ENCODE measurements at regions not wholly inside any gene's neighbourhood (a gene's known extent, or its start where the extent isn't known, plus 50 kb on each side); places are given as distances from the start of the nearest gene placed in this dataset.
"Not testable (repeated sequence)": the region's sequence is repeated elsewhere in the genome, so short reads cannot be mapped to it uniquely, and the experiment has no call there.

GRCh38 chr1:147062956-147063355 is 109.3 kb downstream of the PRKAB2 start:
- DNase-seq: no peak

DNA sequence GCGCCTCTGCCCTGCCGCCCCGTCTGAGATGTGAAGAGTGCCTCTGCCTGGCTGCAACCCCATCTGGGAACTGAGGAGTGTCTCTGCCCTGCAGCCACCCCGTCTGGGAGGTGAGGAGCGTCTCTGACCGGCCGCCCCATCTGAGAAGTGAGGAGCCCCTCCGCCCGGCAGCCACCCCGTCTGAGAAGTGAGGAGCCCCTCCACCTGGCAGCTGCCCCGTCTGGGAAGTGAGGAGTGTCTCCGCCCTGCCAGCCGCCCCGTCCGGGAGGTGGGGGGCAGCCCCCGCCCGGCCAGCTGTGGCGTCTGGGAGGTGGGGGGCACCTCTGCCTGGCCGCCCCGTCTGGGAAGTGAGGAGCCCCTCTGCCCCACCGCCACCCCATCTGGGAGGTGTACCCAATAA is 110.4 kb downstream of the PRKAB2 start:
- not testable (repeated sequence) for DNase-seq

GRCh38 chr1:147053269-147053668 is 115.1 kb downstream of the NBPF12 start:
- no peak for DNase-seq

DNA sequence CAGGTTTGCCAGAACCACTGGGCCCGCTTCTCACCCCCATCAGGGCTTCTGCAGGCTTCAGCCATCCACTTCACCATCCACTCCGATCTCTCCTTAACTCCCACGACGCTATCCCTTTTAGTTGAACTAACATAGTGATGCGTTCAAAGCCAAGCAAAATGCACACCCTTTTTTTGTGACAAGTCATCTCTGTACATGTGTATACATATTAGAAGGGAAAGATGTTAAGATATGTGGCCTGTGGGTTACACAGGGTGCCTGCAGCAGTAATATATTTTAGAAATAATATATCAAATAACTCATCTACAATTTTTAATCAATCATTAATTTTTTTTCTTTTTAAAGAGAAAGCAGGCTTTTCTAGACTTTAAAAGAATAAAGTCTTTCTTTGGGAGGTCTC is 114.6 kb downstream of the NBPF12 start:
- DNase-seq: no peak

DNA sequence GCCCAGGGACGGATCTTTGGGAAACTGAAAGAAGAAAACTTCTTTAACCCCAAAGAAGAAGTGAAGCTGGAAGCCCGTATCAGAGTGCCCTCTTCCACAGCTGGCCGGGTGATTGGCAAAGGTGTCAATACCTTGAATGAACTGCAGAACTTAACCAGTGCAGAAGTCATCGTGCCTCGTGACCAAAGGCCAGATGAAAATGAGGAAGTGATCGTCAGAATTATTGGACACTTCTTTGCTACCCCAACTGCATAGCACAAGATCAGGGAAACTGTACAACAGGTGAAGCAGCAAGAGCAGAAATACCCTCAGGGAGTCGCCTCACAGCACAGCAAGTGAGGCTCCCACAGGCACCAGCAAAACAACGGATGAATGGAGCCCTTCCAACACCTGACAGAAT is 114.0 kb downstream of the NBPF12 start:
- no peak for DNase-seq

- DNase-seq: no peak
Observed at GRCh38 chr1:147051136-147051535, 113.0 kb downstream of the NBPF12 start.

DNA sequence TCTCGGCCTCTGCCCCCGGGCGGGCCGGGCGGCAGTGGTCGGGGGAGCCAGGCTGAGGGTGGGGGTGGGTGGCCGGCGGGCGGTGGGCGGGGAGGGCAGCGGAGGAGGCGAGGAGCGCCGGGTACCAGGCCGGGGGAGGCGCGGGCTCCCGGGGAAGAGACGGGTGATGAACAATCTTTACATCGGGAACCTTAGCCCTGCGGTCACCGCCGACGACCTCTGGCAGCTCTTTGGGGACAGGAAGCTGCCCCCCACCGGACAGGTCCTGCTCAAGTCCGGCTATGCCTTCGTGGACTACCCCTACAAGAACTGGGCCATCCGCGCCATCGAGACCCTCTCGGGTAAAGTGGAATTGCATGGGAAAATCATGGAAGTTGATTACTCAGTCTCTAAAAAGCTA is 112.5 kb downstream of the NBPF12 start:
- DNase-seq: no peak

DNA sequence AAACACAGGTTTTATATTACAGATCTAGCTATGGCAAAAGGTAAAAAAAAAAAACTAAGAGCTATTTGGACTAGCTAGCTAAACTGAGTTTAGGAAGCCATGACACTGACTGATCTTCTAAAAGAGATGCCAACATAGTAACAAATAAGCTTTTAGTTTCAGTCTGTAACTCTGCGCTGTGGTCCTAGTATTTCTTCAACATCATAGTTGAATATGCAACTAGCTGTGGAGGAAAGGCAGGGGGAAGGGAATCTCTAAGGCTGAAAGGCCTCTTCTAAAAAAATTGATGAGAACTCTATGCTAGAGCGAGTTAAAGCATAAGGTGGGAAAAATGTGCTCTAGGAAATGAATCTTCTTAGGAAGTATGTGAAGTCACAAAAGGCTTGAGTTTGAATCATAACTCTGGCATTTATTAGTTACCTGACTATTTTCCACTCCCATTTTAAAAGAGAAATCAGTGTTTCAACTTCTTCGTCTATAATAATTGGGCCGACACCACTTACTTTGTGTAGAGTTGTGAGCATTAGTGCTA is 108.8 kb downstream of the NBPF12 start:
- not testable (repeated sequence) for DNase-seq

- no peak for DNase-seq
Observed at GRCh38 chr1:147046189-147046862, 108.2 kb downstream of the NBPF12 start.

Measured in muscle of back (tissue), 3 donors.